ENCODE measurements at regions not wholly inside any gene's neighbourhood (a gene's known extent, or its start where the extent isn't known, plus 50 kb on each side); places are given as distances from the start of the nearest gene placed in this dataset.

- no peaks in the 10 kb centered on the region for H3K9me3 ChIP-seq
- TF ChIP-seq CTCF (IDR thresholded peaks at IDR 0.05): no peak
- TF ChIP-seq POLR2A (IDR thresholded peaks at IDR 0.05): no peak
- peaks cover 0 to 12% of the 10 kb centered on the region in 2 donors for H3K27me3 ChIP-seq
- no peak overlapping the region for H3K27ac ChIP-seq
- no peak overlapping the region for H3K4me3 ChIP-seq
- no peak for ATAC-seq
- no peaks in the 10 kb centered on the region for H3K36me3 ChIP-seq (replicated peaks in 1 of 2; ENCODE audit: insufficient read depth in 1 of 2, low read depth in 2 of 2)
- intact Hi-C loops (cut with DNase I): no loop called here
- 67 to 70% methylated on average over 13 of the region's 13 CpGs for WGBS, 2 donors
- DNase-seq: no peak
- H3K4me1 ChIP-seq: no peaks in the 10 kb centered on the region
These were observed 92.7 kb upstream of the SOX1 start for GRCh38 chr13:111974341-111974640.

- H3K27ac ChIP-seq: no peak overlapping the region
- H3K36me3 ChIP-seq (replicated peaks in 1 of 2; ENCODE audit: insufficient read depth in 1 of 2, low read depth in 2 of 2): no peaks in the 10 kb centered on the region
- no peak overlapping the region for H3K4me3 ChIP-seq
- no peaks in the 10 kb centered on the region for H3K4me1 ChIP-seq
- no peaks in the 10 kb centered on the region for H3K9me3 ChIP-seq
- DNase-seq (no peak), ATAC-seq (no peak)
- no peak for TF ChIP-seq CTCF (IDR thresholded peaks at IDR 0.05)
- TF ChIP-seq POLR2A (IDR thresholded peaks at IDR 0.05): no peak
- peaks cover 0 to 13% of the 10 kb centered on the region in 2 donors for H3K27me3 ChIP-seq
- intact Hi-C loops (cut with DNase I): no loop called here
- WGBS, 2 donors: 57% methylated on average over 25 to 47 of the region's 49 CpGs
These were observed 91.1 kb upstream of the SOX1 start for GRCh38 chr13:111975539-111976473.

- H3K4me1 ChIP-seq: no peaks in the 10 kb centered on the region
- no peak overlapping the region for H3K4me3 ChIP-seq
- H3K9me3 ChIP-seq: no peaks in the 10 kb centered on the region
- peaks cover 0 to 13% of the 10 kb centered on the region in 2 donors for H3K27me3 ChIP-seq
- H3K36me3 ChIP-seq (replicated peaks in 1 of 2; ENCODE audit: insufficient read depth in 1 of 2, low read depth in 2 of 2): no peaks in the 10 kb centered on the region
- intact Hi-C loops (cut with DNase I): no loop called here
- 68 to 73% methylated on average over 15 to 17 of the region's 17 CpGs for WGBS, 2 donors
- TF ChIP-seq CTCF (IDR thresholded peaks at IDR 0.05): no peak
- TF ChIP-seq POLR2A (IDR thresholded peaks at IDR 0.05): no peak
- DNase-seq (no peak), ATAC-seq (no peak)
- H3K27ac ChIP-seq: no peak overlapping the region
These were observed 90.3 kb upstream of the SOX1 start for GRCh38 chr13:111976474-111977178.

- Histone ChIP-seq H3K4me3 (no peak overlapping the region), H3K27ac (no peak overlapping the region), H3K4me1 (no peaks in the 10 kb centered on the region), H3K36me3 (replicated peaks in 1 of 2; ENCODE audit: insufficient read depth in 1 of 2, low read depth in 2 of 2) (no peaks in the 10 kb centered on the region), H3K9me3 (no peaks in the 10 kb centered on the region), H3K27me3 (peaks cover 0 to 12% of the 10 kb centered on the region in 2 donors)
- ATAC-seq (no peak), DNase-seq (no peak)
- TF ChIP-seq POLR2A (IDR thresholded peaks at IDR 0.05): no peak
- TF ChIP-seq CTCF (IDR thresholded peaks at IDR 0.05): no peak
- WGBS, 2 donors: 76 to 77% methylated on average over 13 of the region's 13 CpGs
- intact Hi-C loops (cut with DNase I): no loop called here
These were observed 89.8 kb upstream of the SOX1 start for GRCh38 chr13:111977179-111977506.

All from body of pancreas (tissue), 4 donors.